ENCODE measurements at regions not wholly inside any gene's neighbourhood (a gene's known extent, or its start where the extent isn't known, plus 50 kb on each side); places are given as distances from the start of the nearest gene placed in this dataset.

GRCh38 chr11:81725701-81726100 is 1008.0 kb downstream of the FAM181B start:
- no peak for TF ChIP-seq CTCF (IDR thresholded peaks at IDR 0.05)
- TF ChIP-seq POLR2A (IDR thresholded peaks at IDR 0.05), result no peak

All from adrenal gland (tissue), 5 donors.